ENCODE measurements at regions not wholly inside any gene's neighbourhood (a gene's known extent, or its start where the extent isn't known, plus 50 kb on each side); places are given as distances from the start of the nearest gene placed in this dataset. TPM values are rescaled to one million over a fixed set of nuclear protein-coding genes. Genes with fewer than 3 reads are reported as not detected.

DNA sequence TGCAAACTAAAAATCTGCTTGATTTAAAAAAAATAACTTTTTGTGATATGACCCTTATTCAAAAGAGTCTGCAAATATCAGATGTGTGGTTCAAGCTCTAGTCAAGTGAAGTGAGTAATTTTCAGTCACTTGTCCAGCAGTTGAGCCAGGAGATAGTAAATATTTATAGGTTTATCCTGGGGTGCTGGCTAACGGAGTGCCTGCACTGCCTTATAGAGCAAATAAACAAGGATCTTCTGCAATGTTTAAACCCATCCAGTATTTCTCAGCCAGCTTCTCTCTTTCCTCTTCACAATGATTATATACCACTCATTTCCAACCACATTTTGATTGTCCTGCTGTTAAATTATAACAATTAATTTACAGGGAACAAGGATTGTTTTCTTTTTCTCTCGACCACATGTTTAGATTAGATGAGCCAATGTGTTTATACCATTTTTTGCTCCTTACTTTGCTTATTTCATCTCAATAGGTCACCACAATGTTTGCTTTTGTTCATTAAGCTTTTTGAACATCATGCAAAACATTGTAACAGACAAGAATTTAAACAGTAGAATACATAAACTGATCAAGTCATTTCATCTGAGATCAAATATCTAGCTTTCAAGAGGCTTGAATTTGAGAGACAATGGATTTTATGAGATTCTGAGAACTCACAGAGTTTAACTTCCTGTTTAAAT, 60.3 kb upstream of the GREM2 start:
- DNase-seq (ENCODE audit: low read depth), result no peak

GRCh38 chr1:240667351-240667750, 55.4 kb upstream of the GREM2 start:
- DNase-seq (ENCODE audit: low read depth), result no peak

DNA sequence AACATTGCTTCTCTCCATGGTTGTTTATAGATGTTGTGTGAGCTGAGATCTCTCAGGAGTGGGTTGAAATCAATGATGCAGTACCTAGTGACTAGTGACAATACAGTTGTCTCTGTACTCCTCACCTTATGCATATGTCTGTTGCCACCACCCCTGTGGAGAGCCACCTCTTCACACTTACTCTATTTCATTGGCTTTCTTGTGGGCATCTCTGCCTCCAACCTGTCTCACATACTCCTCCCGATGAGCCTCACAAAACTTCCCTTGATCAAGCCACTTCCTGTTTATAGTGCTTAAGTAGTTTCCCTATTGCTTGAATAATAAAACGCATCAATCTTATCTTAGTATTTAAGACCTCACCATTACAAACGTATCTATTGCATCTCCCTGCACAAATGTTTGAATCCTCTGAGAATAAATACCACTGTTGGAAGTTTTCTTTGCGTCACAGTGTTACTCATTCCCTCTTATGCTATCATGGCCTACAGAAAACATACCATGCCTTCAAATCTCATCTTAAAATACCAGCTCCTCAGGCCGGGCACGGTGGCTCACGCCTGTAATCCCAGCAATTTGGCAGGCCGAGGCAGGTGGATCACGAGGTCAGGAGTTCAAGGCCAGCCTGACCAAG, 54.7 kb upstream of the GREM2 start:
- no peak for DNase-seq (ENCODE audit: low read depth)

DNA sequence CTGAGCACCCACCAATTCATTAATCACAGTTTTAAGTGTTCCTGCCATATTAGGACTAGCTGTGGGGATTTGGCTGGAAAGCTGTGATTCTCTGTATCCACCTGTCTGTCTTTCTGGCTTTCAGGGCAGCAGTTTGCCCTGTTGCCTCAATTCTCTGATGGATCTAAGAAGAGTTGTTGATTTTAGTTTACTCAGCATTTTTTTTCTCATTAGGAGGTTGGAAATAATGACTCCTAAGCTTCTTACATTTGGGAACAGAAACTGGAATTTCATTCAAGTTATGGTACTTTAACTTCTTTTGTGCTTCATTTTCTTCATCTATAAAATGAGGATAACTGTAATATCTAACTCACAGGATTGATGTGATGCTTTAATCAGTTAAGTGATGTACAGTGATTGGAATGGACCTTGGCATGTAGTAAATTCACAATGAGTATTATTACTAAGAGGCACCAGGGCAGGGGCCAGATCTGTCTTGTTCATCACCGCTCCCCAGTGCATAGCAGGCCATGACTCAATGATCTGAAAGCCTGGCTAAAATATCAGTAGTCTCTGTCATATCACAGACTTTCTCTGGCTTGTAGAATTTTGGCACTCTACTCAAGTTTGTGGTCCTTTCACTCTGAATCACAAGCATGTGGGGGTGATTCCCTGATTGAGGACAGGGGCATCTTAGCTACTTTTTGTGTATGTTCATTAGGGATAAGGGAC, 51.4 kb upstream of the GREM2 start:
- DNase-seq (ENCODE audit: low read depth), result peak; percentile 7

Small RNA genes in the stretch of these regions (small RNA-seq; reads per million reads assigned to genes)
- not detected for gene RF00019
